CD4-positive, alpha-beta memory T cell (primary cell): ENCODE measurements at regions not wholly inside any gene's neighbourhood (a gene's known extent, or its start where the extent isn't known, plus 50 kb on each side); places are given as distances from the start of the nearest gene placed in this dataset.

Experiments
- CTCF ChIA-PET: fragments of 350-600 bp; sonication (Branson Sonifier 250); formaldehyde crosslinking; loops from one replicate; lab custom pipeline; 2021; ENCODE audit warnings: inconsistent platforms; ENCODE audit not compliant: partially characterized antibody; lab: Charles Lee
- POLR2A ChIA-PET: fragments of 350-600 bp; sonication (Branson Sonifier 250); formaldehyde crosslinking; loops from one replicate; lab custom pipeline; 2021; ENCODE audit not compliant: partially characterized antibody; lab: Charles Lee
- DNase-seq, 5 donors: peaks; one replicate each; pipeline versions ENCODE4 v3.0.0 to v3.0.0-alpha.2; 2020 to 2022; ENCODE audit warnings: mixed read lengths in 1 of 5
- H3K27ac ChIP-seq: one replicate; pipeline ENCODE4 v1.7.0; 2013; ENCODE audit warnings: low read depth, low read length
- H3K27me3 ChIP-seq: 2 replicates; pipeline ENCODE4 v1.7.0; 2013; ENCODE audit warnings: mild to moderate bottlenecking, low read length, moderate library complexity; ENCODE audit not compliant: insufficient read depth
- H3K36me3 ChIP-seq: 2 replicates; pipeline ENCODE4 v1.7.0; 2013; ENCODE audit warnings: mild to moderate bottlenecking, low read length, moderate library complexity; ENCODE audit not compliant: insufficient read depth
- H3K4me1 ChIP-seq: 2 replicates; pipeline ENCODE4 v1.7.0; 2013; ENCODE audit warnings: mild to moderate bottlenecking, low read length, moderate library complexity; ENCODE audit not compliant: insufficient read depth
- H3K4me3 ChIP-seq, 2 donors: one replicate each; pipeline ENCODE4 v1.7.0; 2013; ENCODE audit warnings: low read length in 2 of 2, mild to moderate bottlenecking in 1 of 2
- H3K9me3 ChIP-seq, 2 donors: one replicate each; pipeline ENCODE4 v1.7.0; 2013; ENCODE audit warnings: low read length in 2 of 2, control low read depth in 1 of 2; ENCODE audit not compliant: control insufficient read depth in 1 of 2
- H3K27ac Mint-ChIP-seq, 7 donors: one replicate each; pipeline ENCODE4 v1.8.0; 2020 to 2021; ENCODE audit warnings: mixed read lengths in 7 of 7, mild to moderate bottlenecking in 6 of 7, inconsistent platforms in 3 of 7, moderate library complexity in 3 of 7
- H3K27me3 Mint-ChIP-seq, 2 donors: one replicate each; pipeline ENCODE4 v1.8.0; 2020 to 2021; ENCODE audit warnings: mixed read lengths in 2 of 2
- H3K36me3 Mint-ChIP-seq, 2 donors: one replicate each; pipeline ENCODE4 v1.8.0; 2020 to 2021; ENCODE audit warnings: mixed read lengths in 2 of 2, inconsistent platforms in 1 of 2, mild to moderate bottlenecking in 1 of 2
- H3K4me1 Mint-ChIP-seq, 4 donors: one replicate each; pipeline ENCODE4 v1.8.0; 2020 to 2021; ENCODE audit warnings: mixed read lengths in 4 of 4, mild to moderate bottlenecking in 1 of 4
- H3K4me3 Mint-ChIP-seq, 8 donors: one replicate each; pipeline ENCODE4 v1.8.0; 2020 to 2021; ENCODE audit warnings: mixed read lengths in 8 of 8, mild to moderate bottlenecking in 7 of 8, moderate library complexity in 6 of 8, inconsistent platforms in 3 of 8
- H3K9me3 Mint-ChIP-seq, 8 donors: one replicate each; pipeline ENCODE4 v1.8.0; 2020 to 2021; ENCODE audit warnings: mixed read lengths in 8 of 8, mild to moderate bottlenecking in 5 of 8, inconsistent platforms in 3 of 8, moderate library complexity in 1 of 8
- intact Hi-C: fragments of 100-400 bp; cut with micrococcal nuclease; formaldehyde crosslinking; loops from one replicate; pipeline ENCODE4 v1.15.1; 2023

- Histone ChIP-seq H3K9me3 (no peaks in the 10 kb centered on the region), H3K4me3 (no peak overlapping the region), H3K4me1 (no peaks in the 10 kb centered on the region), H3K27me3 (no peaks in the 10 kb centered on the region), H3K27ac (no peak overlapping the region), H3K36me3 (no peaks in the 10 kb centered on the region)
- ChIA-PET CTCF (no interaction called here), POLR2A (no interaction called here)
- DNase-seq: no peak
- Mint-ChIP-seq H3K4me1 (no peaks in the 10 kb centered on the region), H3K36me3 (no peaks in the 10 kb centered on the region), H3K27ac (no peak overlapping the region), H3K4me3 (no peak overlapping the region), H3K27me3 (no peaks in the 10 kb centered on the region), H3K9me3 (peaks cover 0 to 2% (median under 1%) of the 10 kb centered on the region in 8 donors)
- intact Hi-C loops: no loop called here
Observed at GRCh38 chr1:60359431-60359830, 285.9 kb upstream of the C1orf87 start.

DNA sequence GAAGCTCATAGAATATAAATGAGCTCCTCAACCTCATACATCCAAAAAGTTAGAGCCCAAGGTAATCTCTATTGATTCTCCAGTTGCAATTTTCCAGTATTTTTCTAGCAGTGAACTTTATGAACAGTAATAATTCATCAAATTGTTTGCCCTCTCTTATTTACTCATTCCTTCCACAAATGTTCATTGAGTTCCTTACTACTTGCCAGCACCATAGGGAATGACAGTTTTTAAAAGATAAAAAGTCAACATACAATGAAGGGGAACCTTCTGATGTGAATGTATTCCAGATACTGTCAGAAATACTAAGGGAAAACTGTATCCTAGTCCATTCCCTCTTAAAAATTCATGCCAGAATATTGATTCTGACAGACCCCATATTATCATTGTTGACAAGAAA, 277.0 kb upstream of the C1orf87 start:
- CTCF ChIA-PET: no interaction called here
- Histone ChIP-seq H3K27ac (no peak overlapping the region), H3K36me3 (no peaks in the 10 kb centered on the region), H3K4me1 (no peaks in the 10 kb centered on the region), H3K9me3 (no peaks in the 10 kb centered on the region), H3K27me3 (no peaks in the 10 kb centered on the region), H3K4me3 (no peak overlapping the region)
- POLR2A ChIA-PET: no interaction called here
- intact Hi-C loops: no loop called here
- DNase-seq: no peak
- Mint-ChIP-seq H3K4me1 (no peaks in the 10 kb centered on the region), H3K4me3 (no peak overlapping the region), H3K27ac (no peak overlapping the region), H3K27me3 (no peaks in the 10 kb centered on the region), H3K9me3 (peaks cover 0 to 4% (median 0%) of the 10 kb centered on the region in 8 donors), H3K36me3 (no peaks in the 10 kb centered on the region)

- ChIA-PET POLR2A (no interaction called here), CTCF (no interaction called here)
- Mint-ChIP-seq H3K36me3 (no peaks in the 10 kb centered on the region), H3K9me3 (peaks cover 0 to 4% (median 0%) of the 10 kb centered on the region in 8 donors), H3K27ac (no peak overlapping the region), H3K4me3 (no peak overlapping the region), H3K4me1 (no peaks in the 10 kb centered on the region), H3K27me3 (no peaks in the 10 kb centered on the region)
- no peak overlapping the region for H3K27ac ChIP-seq
- no peak for DNase-seq
- no peaks in the 10 kb centered on the region for H3K27me3 ChIP-seq
- H3K4me3 ChIP-seq: no peak overlapping the region
- intact Hi-C loops: no loop called here
- H3K36me3 ChIP-seq: no peaks in the 10 kb centered on the region
- H3K4me1 ChIP-seq: no peaks in the 10 kb centered on the region
- no peaks in the 10 kb centered on the region for H3K9me3 ChIP-seq
Observed at GRCh38 chr1:60348884-60349283, 275.3 kb upstream of the C1orf87 start.

GRCh38 chr1:60345621-60346020, 272.1 kb upstream of the C1orf87 start:
- Mint-ChIP-seq H3K27ac (no peak overlapping the region), H3K9me3 (peaks cover 0 to 4% (median 0%) of the 10 kb centered on the region in 8 donors), H3K4me3 (no peak overlapping the region), H3K27me3 (no peaks in the 10 kb centered on the region), H3K36me3 (no peaks in the 10 kb centered on the region), H3K4me1 (no peaks in the 10 kb centered on the region)
- Histone ChIP-seq H3K4me1 (no peaks in the 10 kb centered on the region), H3K27ac (no peak overlapping the region), H3K9me3 (no peaks in the 10 kb centered on the region), H3K27me3 (no peaks in the 10 kb centered on the region), H3K36me3 (no peaks in the 10 kb centered on the region), H3K4me3 (no peak overlapping the region)
- ChIA-PET CTCF (no interaction called here), POLR2A (no interaction called here)
- intact Hi-C loops: no loop called here
- no peak for DNase-seq

DNA sequence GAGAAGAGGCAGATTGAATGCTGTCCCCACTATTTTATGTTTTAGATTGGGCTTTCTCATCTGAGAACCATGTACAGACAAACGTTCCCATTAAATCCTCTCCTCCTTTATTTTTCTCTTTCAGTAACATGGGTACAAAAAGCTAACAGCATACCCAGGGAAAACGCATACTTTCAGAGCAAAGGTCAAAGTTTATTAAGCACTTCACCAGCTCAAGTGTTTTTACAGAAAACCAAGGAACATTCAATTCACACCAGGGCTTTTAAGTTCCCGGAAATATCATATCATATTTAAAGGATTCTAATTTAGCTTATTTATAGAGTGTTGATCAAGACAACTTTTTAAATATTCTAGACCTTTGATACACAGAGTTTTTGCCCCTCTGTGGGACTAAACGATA, 271.5 kb upstream of the C1orf87 start:
- no peak overlapping the region for H3K4me3 Mint-ChIP-seq
- no peak overlapping the region for H3K27ac ChIP-seq
- intact Hi-C loops: no loop called here
- H3K27me3 ChIP-seq: no peaks in the 10 kb centered on the region
- H3K9me3 Mint-ChIP-seq: peaks cover 0 to 4% (median 0%) of the 10 kb centered on the region in 8 donors
- no peaks in the 10 kb centered on the region for H3K4me1 ChIP-seq
- H3K9me3 ChIP-seq: no peaks in the 10 kb centered on the region
- H3K36me3 Mint-ChIP-seq: no peaks in the 10 kb centered on the region
- H3K36me3 ChIP-seq: no peaks in the 10 kb centered on the region
- H3K4me1 Mint-ChIP-seq: no peaks in the 10 kb centered on the region
- H3K27me3 Mint-ChIP-seq: no peaks in the 10 kb centered on the region
- ChIA-PET CTCF (no interaction called here), POLR2A (no interaction called here)
- H3K27ac Mint-ChIP-seq: no peak overlapping the region
- DNase-seq: no peak
- no peak overlapping the region for H3K4me3 ChIP-seq

DNA sequence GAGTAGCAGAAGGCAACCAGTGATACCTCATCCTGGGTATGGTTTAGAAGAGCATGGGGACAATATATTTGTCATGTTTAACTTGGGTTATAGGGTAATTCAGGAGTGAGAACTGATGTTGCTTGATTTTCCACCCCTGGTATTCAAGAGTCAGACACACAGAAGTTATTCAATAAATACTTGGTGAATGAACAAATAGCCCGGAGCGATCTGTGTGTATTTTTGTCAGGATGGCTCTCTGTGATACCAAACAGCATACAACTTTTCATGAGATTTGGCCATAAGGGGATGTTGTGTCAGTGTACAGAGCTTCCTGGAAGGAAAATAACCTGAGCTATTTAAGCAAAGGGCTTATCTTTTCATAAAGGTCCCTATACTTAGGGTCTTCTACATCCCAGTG, 270.2 kb upstream of the C1orf87 start:
- no peak overlapping the region for H3K4me3 ChIP-seq
- intact Hi-C loops: no loop called here
- H3K27ac ChIP-seq: no peak overlapping the region
- H3K27me3 ChIP-seq: no peaks in the 10 kb centered on the region
- Mint-ChIP-seq H3K9me3 (peaks cover 0 to 4% (median 0%) of the 10 kb centered on the region in 8 donors), H3K27ac (no peak overlapping the region), H3K4me3 (no peak overlapping the region), H3K27me3 (no peaks in the 10 kb centered on the region), H3K36me3 (no peaks in the 10 kb centered on the region), H3K4me1 (no peaks in the 10 kb centered on the region)
- H3K36me3 ChIP-seq: no peaks in the 10 kb centered on the region
- ChIA-PET CTCF (no interaction called here), POLR2A (no interaction called here)
- no peak for DNase-seq
- H3K9me3 ChIP-seq: no peaks in the 10 kb centered on the region
- H3K4me1 ChIP-seq: no peaks in the 10 kb centered on the region

GRCh38 chr1:60342569-60342968, 269.0 kb upstream of the C1orf87 start:
- POLR2A ChIA-PET: no interaction called here
- CTCF ChIA-PET: no interaction called here
- peaks cover 0 to 4% (median 0%) of the 10 kb centered on the region in 8 donors for H3K9me3 Mint-ChIP-seq

GRCh38 chr1:60341274-60341673, 267.7 kb upstream of the C1orf87 start:
- Mint-ChIP-seq H3K27me3 (no peaks in the 10 kb centered on the region), H3K36me3 (no peaks in the 10 kb centered on the region), H3K4me1 (no peaks in the 10 kb centered on the region), H3K9me3 (peaks cover 0 to 4% (median 0%) of the 10 kb centered on the region in 8 donors), H3K27ac (no peak overlapping the region), H3K4me3 (no peak overlapping the region)
- ChIA-PET CTCF (no interaction called here), POLR2A (no interaction called here)
- intact Hi-C loops: no loop called here
- DNase-seq: no peak
- Histone ChIP-seq H3K4me3 (no peak overlapping the region), H3K27ac (no peak overlapping the region), H3K4me1 (no peaks in the 10 kb centered on the region), H3K9me3 (no peaks in the 10 kb centered on the region), H3K36me3 (no peaks in the 10 kb centered on the region), H3K27me3 (no peaks in the 10 kb centered on the region)

More at GRCh38 chr1:60342569-60342968, 269.0 kb upstream of the C1orf87 start:
- Mint-ChIP-seq H3K4me3 (no peak overlapping the region), H3K27ac (no peak overlapping the region), H3K27me3 (no peaks in the 10 kb centered on the region), H3K4me1 (no peaks in the 10 kb centered on the region), H3K36me3 (no peaks in the 10 kb centered on the region)
- H3K4me1 ChIP-seq: no peaks in the 10 kb centered on the region
- no peak overlapping the region for H3K27ac ChIP-seq
- no peaks in the 10 kb centered on the region for H3K9me3 ChIP-seq
- H3K27me3 ChIP-seq: no peaks in the 10 kb centered on the region
- no peak overlapping the region for H3K4me3 ChIP-seq
- intact Hi-C loops: no loop called here
- H3K36me3 ChIP-seq: no peaks in the 10 kb centered on the region
- DNase-seq: no peak
